ENCODE measurements at regions not wholly inside any gene's neighbourhood (a gene's known extent, or its start where the extent isn't known, plus 50 kb on each side); places are given as distances from the start of the nearest gene placed in this dataset.
"Not testable (repeated sequence)": the region's sequence is repeated elsewhere in the genome, so short reads cannot be mapped to it uniquely, and the experiment has no call there.

DNA sequence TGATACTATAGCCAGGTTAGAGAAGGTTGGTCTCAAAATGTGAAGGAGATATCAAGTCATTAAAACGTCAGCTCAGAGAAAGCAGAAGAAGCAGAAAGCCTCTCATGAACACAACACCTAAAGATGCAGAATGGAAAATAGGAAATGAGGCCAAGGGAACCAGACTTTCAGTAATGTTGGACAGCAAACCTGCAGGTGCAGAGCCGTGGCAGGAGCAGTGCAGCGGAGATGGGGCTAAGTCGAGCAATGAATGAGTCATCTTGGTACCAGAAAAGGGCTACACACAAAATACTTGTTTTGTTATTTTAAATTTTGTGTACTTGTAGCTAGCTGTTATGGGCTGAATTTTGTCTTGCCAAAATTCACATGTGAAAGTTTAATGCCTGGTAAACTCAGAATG is 479.6 kb upstream of the POM121L12 start:
- no peak for ATAC-seq (replicated peaks)
- Mint-ChIP-seq H3K9me3 (peaks cover 10 to 21% of the 10 kb centered on the region in 2 donors), H3K27ac (no peak overlapping the region), H3K4me3 (no peak overlapping the region), H3K4me1 (ENCODE audit: low read depth in 2 of 2) (no peaks in the 10 kb centered on the region), H3K27me3 (no peaks in the 10 kb centered on the region), H3K36me3 (ENCODE audit: insufficient read depth) (no peaks in the 10 kb centered on the region)
- DNase-seq: no peak

DNA sequence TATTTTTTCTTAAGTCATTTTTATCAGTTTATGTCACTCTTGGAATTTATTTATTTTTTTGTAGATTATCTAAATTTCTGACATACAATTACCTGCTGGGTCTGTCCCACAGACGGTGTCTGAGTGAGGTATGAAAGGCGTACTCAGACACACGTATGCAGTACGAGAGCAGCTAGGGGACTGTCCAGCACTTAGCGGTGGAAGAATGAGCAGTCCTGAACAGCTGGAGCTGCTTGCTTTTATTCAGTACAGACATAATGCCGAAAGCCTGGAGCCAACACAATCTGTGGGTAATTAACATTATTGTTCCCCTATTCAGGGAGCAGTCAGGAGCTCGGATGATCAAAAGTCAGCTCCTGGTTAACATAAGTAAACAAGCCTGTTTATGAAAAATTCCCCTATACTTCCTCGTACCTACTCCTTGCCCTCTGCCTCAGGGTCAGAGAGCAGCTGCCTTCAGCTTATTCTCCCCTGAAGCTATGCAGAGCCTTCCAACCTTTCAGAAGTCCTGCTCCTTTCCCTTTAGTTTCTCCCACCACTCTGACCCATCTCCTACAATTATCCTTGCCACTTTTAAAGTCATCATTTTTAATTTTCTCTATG is 488.0 kb upstream of the POM121L12 start:
- Mint-ChIP-seq H3K27ac (no peak overlapping the region), H3K4me3 (no peak overlapping the region), H3K9me3 (peaks cover 10 to 11% of the 10 kb centered on the region in 2 donors), H3K4me1 (ENCODE audit: low read depth in 2 of 2) (no peaks in the 10 kb centered on the region), H3K27me3 (no peaks in the 10 kb centered on the region), H3K36me3 (ENCODE audit: insufficient read depth) (no peaks in the 10 kb centered on the region)
- ATAC-seq (replicated peaks) (no peak), DNase-seq (no peak)

DNA sequence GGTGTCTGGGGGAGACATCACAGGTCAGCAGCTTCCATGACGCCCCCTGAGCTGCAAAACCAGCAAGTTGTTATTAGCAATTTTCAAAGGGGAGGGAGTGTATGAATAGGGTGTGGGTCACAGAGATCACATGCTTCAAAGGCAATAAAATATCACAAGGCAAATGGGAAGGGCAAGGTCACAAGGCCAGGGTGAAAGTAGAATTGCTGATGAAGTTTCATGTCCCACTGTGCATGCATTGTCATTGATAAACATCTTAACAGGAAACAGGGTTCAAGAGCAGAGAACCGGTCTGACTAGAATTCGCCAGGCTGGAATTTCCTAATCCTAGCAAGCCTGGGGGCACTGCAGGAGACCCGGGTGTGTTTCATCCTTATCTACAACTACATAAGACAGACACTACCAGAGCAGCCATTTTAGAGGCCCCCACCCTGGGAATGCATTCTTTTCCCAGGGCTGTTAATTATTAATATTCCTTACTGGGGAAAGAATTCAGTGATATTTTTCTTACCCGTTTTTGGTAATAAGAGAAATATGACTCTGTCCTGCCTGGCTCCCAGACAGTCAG is 494.2 kb upstream of the POM121L12 start:
- not testable (repeated sequence) for H3K27ac Mint-ChIP-seq; H3K4me1 Mint-ChIP-seq (ENCODE audit: low read depth in 2 of 2); H3K4me3 Mint-ChIP-seq; H3K27me3 Mint-ChIP-seq; DNase-seq; H3K36me3 Mint-ChIP-seq (ENCODE audit: insufficient read depth); ATAC-seq (replicated peaks)
- H3K9me3 Mint-ChIP-seq: peaks cover 10 to 17% of the 10 kb centered on the region in 2 donors

DNA sequence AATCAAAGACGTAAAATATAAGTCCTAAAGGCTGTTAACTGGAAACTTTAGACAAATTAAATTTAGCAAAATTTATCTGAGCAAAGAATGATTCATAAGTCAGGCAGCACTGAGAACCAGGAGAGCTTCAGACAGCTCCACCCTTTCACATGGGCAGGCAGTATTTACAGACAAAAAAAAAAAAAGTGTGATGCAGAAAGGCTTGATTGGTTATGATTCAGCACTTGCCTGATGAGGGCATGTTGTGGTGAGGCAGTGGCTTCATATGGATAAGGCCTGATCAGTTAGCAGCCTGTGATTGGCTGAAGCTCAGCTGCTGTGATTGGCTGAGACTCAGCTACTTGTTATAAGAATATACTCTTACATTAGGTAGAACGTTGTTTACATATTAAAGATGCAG is 495.4 kb upstream of the POM121L12 start:
- no peaks in the 10 kb centered on the region for H3K27me3 Mint-ChIP-seq
- DNase-seq: no peak
- ATAC-seq (replicated peaks): no peak
- peaks cover 10 to 19% of the 10 kb centered on the region in 2 donors for H3K9me3 Mint-ChIP-seq
- H3K4me1 Mint-ChIP-seq (ENCODE audit: low read depth in 2 of 2): no peaks in the 10 kb centered on the region
- H3K4me3 Mint-ChIP-seq: no peak overlapping the region
- H3K36me3 Mint-ChIP-seq (ENCODE audit: insufficient read depth): no peaks in the 10 kb centered on the region
- no peak overlapping the region for H3K27ac Mint-ChIP-seq

DNA sequence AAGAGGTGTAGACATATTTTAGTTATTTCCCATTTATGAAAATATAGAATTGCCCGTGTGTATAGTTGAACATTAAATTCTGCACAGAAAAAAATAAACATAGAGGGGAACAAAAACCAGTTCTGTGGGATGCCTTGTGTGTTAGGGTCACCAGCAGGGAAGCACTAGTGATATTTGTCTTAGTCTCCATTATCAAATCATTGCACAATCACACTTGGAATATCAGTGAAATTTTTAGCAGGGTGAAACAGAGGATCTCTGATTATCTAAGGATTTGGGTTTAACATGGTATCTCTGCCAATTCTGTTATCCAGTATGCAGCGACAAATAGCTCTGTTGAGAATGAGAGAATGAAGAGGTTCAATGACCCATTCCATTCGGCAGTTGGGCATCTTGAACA is 496.0 kb upstream of the POM121L12 start:
- no peak overlapping the region for H3K27ac Mint-ChIP-seq
- ATAC-seq (replicated peaks) (no peak), DNase-seq (no peak)
- H3K36me3 Mint-ChIP-seq (ENCODE audit: insufficient read depth): no peaks in the 10 kb centered on the region
- H3K27me3 Mint-ChIP-seq: no peaks in the 10 kb centered on the region
- H3K4me1 Mint-ChIP-seq (ENCODE audit: low read depth in 2 of 2): no peaks in the 10 kb centered on the region
- no peak overlapping the region for H3K4me3 Mint-ChIP-seq
- peaks cover 10 to 19% of the 10 kb centered on the region in 2 donors for H3K9me3 Mint-ChIP-seq

DNA sequence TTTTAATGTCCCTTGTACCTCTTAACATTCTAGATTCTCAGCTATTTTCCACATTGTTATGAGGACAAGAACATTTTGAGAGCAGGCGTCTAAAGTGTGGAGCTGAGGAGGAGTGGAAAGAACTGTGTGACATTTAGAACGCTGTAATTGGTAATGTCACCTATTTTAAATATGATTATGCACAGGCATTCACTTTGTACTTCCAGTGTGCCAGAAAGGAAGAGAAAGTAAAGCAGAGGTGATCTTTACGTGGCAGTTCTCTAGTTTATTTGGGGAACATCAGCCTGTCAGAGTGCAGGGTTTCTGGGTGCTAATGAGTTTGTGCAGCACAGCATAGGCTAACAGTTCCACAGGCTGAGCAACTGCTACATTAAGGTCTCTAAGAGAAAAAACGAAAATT is 498.4 kb upstream of the POM121L12 start:
- no peaks in the 10 kb centered on the region for H3K27me3 Mint-ChIP-seq
- peaks cover 12 to 18% of the 10 kb centered on the region in 2 donors for H3K9me3 Mint-ChIP-seq
- ATAC-seq (replicated peaks): no peak
- no peak overlapping the region for H3K4me3 Mint-ChIP-seq
- no peak overlapping the region for H3K27ac Mint-ChIP-seq
- no peaks in the 10 kb centered on the region for H3K4me1 Mint-ChIP-seq (ENCODE audit: low read depth in 2 of 2)
- no peak for DNase-seq
- no peaks in the 10 kb centered on the region for H3K36me3 Mint-ChIP-seq (ENCODE audit: insufficient read depth)

DNA sequence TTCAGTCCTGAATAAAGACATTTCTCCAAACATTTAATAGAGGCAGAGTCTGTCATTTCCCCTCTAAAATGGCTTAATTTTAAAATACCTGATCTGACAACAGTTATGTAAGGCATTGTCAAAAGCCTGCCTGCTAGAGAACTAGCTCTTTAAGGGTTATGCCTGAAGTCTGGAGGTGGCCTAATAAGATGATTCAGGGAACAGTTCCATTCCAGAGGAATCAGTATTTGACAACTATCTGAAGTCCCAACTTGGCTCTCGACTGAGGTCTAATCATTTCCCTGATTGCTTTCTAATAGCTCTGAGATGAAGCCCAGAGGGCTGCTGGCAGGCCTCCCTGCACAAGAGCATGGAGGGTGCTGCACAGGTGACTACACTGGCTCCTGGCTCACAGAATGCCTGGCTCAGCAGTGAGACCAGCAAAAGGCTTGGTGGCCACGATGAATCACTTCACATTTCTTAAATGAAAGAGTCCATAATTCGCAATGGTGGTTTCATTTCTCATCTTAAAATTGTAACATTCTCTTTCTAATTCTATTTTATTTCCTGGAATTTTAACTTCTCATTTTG is 509.6 kb upstream of the POM121L12 start:
- Mint-ChIP-seq H3K4me1 (ENCODE audit: low read depth in 2 of 2) (no peaks in the 10 kb centered on the region), H3K27ac (no peak overlapping the region), H3K9me3 (peaks cover 2 to 8% of the 10 kb centered on the region in 2 donors), H3K4me3 (no peak overlapping the region), H3K36me3 (ENCODE audit: insufficient read depth) (no peaks in the 10 kb centered on the region), H3K27me3 (no peaks in the 10 kb centered on the region)
- ATAC-seq (replicated peaks) (no peak), DNase-seq (no peak)

DNA sequence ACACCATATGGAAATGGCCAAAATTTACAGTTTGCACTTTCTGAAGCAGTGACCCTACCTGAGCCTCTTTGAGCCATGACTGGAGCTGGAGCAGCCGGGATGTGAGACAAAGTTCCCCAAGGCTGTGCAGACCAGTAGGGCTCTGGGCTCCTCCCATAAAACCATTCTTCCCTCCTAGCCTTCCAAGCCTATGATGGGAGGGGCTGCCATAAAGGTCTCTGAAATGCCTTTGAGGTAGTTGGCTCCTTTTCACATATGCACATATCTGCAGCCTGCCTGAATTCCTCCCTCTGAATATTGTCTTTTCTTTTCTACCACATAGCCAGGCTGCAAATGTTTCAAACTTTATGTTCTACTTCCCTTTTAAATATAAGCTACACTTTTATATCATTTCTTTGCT is 516.6 kb upstream of the POM121L12 start:
- H3K4me3 Mint-ChIP-seq: no peak overlapping the region

DNA sequence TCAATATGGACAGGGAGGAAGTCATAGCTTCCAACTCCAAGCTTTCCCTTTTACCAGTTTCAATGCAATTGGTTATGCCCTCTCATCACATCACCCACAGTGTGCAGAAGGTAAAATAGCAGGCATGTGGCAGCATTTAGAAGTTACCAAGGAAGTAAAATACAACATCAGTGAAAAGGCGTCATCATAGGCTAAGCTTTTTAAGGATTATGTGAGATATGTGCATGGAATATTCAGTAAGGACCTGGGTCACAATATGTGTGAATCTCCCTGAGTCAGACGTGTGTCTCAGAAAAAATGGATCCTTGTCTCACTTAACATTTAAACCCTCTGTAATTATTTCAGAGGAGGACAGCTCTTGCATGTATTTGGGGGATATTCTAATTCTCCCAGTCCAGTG is 522.8 kb upstream of the POM121L12 start:
- no peak overlapping the region for H3K4me3 Mint-ChIP-seq
- peaks cover 5 to 19% of the 10 kb centered on the region in 2 donors for H3K9me3 Mint-ChIP-seq
- H3K27me3 Mint-ChIP-seq: no peaks in the 10 kb centered on the region
- H3K36me3 Mint-ChIP-seq (ENCODE audit: insufficient read depth): no peaks in the 10 kb centered on the region
- DNase-seq (no peak), ATAC-seq (replicated peaks) (no peak)
- no peak overlapping the region for H3K27ac Mint-ChIP-seq
- H3K4me1 Mint-ChIP-seq (ENCODE audit: low read depth in 2 of 2): no peaks in the 10 kb centered on the region

More for the DNA sequence above, 516.6 kb upstream of the POM121L12 start:
- H3K27me3 Mint-ChIP-seq: no peaks in the 10 kb centered on the region
- H3K36me3 Mint-ChIP-seq (ENCODE audit: insufficient read depth): no peaks in the 10 kb centered on the region
- no peak for DNase-seq
- H3K9me3 Mint-ChIP-seq: peaks cover 7 to 25% of the 10 kb centered on the region in 2 donors
- no peaks in the 10 kb centered on the region for H3K4me1 Mint-ChIP-seq (ENCODE audit: low read depth in 2 of 2)
- ATAC-seq (replicated peaks): no peak
- H3K27ac Mint-ChIP-seq: no peak overlapping the region

DNA sequence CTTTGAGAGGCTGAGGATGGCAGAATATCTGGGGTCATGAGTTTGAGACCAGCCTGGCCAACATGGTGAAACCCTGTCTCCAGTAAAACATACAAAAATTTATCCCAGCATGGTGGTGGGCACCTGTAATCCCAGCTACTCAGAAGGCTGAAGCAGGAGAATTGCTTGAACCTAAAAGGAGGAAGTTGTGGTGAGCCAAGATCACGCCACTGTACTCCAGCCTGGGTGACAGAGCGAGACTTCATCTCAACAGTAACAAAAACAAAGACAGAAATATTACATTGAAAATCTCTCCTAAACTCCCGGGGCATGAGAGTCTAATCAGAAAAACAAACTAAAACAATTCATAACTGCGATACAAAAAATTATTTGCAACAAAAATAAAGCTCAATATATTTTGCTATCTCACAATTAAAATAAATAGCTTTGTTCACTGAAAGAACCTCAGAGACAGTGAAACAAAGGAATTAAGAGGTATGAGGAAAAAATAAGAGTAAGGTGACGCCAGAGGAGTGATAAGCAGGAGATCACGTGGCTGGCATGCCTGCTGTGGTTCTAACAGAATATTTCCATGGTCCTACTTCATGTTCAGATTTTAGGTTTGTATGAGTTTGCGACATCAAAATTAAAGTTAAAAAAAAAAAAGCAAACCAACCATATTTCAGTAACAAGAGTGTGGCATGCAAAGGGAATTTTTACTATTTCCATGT is 527.7 kb upstream of the POM121L12 start:
- DNase-seq (no peak), ATAC-seq (replicated peaks) (no peak)
- Mint-ChIP-seq H3K9me3 (peaks cover 8 to 15% of the 10 kb centered on the region in 2 donors), H3K36me3 (ENCODE audit: insufficient read depth) (no peaks in the 10 kb centered on the region), H3K4me3 (no peak overlapping the region), H3K27ac (no peak overlapping the region), H3K27me3 (no peaks in the 10 kb centered on the region), H3K4me1 (ENCODE audit: low read depth in 2 of 2) (no peaks in the 10 kb centered on the region)

DNA sequence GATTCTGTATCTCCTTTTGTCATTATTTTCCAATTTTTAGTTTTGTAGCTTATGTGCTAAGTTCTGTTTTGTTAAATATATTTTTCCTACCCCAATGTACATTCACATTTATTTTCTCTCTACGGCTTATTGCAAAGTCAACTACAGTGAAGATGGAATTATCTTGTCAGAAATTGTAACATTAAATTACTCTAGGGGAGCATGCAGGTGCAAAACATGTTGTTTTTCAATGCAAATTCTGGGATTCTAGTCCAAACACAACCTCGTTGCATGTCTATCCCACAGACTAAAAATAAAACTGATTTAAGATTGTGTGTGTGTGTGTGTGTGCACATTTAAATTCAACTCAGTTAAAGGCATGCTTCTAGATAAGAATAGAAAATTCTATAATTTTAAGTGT is 529.1 kb upstream of the POM121L12 start:
- H3K27me3 Mint-ChIP-seq: no peaks in the 10 kb centered on the region
- ATAC-seq (replicated peaks) (no peak), DNase-seq (no peak)
- no peak overlapping the region for H3K27ac Mint-ChIP-seq
- H3K36me3 Mint-ChIP-seq (ENCODE audit: insufficient read depth): no peaks in the 10 kb centered on the region
- H3K4me1 Mint-ChIP-seq (ENCODE audit: low read depth in 2 of 2): no peaks in the 10 kb centered on the region
- no peak overlapping the region for H3K4me3 Mint-ChIP-seq
- H3K9me3 Mint-ChIP-seq: peaks cover 2 to 8% of the 10 kb centered on the region in 2 donors

DNA sequence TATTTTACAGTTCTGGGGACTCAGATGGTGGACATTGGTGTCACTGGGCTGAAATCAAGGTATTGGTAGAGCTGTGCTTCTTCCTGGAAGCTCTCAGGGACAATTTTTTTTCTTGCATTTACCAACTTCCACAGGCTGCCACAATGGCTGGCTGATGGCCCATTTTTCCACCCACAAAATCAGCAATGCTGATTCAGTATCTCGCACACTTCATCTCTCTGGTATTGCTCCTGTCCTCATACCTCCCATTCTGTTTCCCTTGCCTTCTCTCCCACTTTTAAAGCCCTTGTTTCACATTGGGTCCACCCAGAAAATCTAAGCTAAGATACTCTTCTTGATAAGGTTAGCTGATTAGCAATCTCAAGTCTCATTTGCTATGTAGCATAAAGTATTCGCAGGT is 530.9 kb upstream of the POM121L12 start:
- ATAC-seq (replicated peaks): no peak
- Mint-ChIP-seq H3K36me3 (ENCODE audit: insufficient read depth) (no peaks in the 10 kb centered on the region), H3K27me3 (no peaks in the 10 kb centered on the region), H3K4me1 (ENCODE audit: low read depth in 2 of 2) (no peaks in the 10 kb centered on the region), H3K9me3 (peaks cover 7 to 12% of the 10 kb centered on the region in 2 donors), H3K4me3 (no peak overlapping the region), H3K27ac (no peak overlapping the region)
- DNase-seq: no peak

DNA sequence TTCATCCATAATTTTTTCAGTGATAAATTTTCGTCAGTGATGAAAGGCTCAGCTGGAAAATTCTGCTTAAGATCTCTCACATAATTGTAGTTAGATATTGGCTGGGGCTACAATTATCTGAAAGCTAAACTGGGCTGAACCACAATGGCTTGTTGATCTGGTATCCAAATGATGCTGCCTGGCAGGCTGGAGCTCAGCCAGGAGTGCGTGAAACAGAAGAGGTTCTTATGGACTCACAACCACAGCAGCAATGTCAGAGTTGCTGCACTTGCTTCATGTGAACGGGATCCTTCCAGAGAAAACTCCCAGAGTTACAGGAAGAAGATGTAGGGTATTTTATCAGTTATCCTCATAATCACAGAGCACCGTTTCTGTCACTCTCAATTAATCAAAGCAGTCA is 533.2 kb upstream of the POM121L12 start:
- Mint-ChIP-seq H3K4me1 (ENCODE audit: low read depth in 2 of 2) (no peaks in the 10 kb centered on the region), H3K27me3 (no peaks in the 10 kb centered on the region), H3K27ac (no peak overlapping the region), H3K9me3 (peaks cover 7 to 12% of the 10 kb centered on the region in 2 donors), H3K36me3 (ENCODE audit: insufficient read depth) (no peaks in the 10 kb centered on the region), H3K4me3 (no peak overlapping the region)
- DNase-seq: no peak
- no peak for ATAC-seq (replicated peaks)

DNA sequence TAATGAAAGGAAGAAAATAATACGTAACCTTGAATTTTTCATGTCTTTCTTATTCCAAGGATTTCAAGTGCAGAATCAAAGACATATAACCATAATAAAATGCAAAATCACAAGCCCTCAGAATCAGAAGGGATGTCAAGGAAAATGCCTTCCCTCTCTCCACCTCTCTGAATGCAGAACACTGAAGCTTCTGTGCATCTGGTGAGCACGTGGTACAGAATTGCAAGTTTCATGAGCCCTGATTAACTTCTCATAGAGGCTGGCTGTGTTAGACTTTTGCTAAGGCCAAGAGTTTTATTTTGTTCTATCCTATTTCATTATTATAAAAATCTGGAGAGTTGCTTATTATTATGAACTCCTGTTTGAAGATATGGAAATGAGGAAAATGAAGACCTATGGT is 533.7 kb upstream of the POM121L12 start:
- H3K27me3 Mint-ChIP-seq: no peaks in the 10 kb centered on the region
- ATAC-seq (replicated peaks) (no peak), DNase-seq (no peak)
- no peak overlapping the region for H3K4me3 Mint-ChIP-seq
- H3K4me1 Mint-ChIP-seq (ENCODE audit: low read depth in 2 of 2): no peaks in the 10 kb centered on the region
- no peak overlapping the region for H3K27ac Mint-ChIP-seq
- H3K9me3 Mint-ChIP-seq: peaks cover 7 to 10% of the 10 kb centered on the region in 2 donors
- H3K36me3 Mint-ChIP-seq (ENCODE audit: insufficient read depth): no peaks in the 10 kb centered on the region
